HG02798 (cell line): ENCODE measurements at regions not wholly inside any gene's neighbourhood (a gene's known extent, or its start where the extent isn't known, plus 50 kb on each side); places are given as distances from the start of the nearest gene placed in this dataset.
"Not testable (repeated sequence)": the region's sequence is repeated elsewhere in the genome, so short reads cannot be mapped to it uniquely, and the experiment has no call there.

Source experiments
- ATAC-seq: cut with Tn5 transposase; IDR thresholded peaks from one replicate; pipeline ENCODE4 v1.9.1; 2021; ENCODE audit warnings: mild to moderate bottlenecking; ENCODE audit not compliant: unreplicated experiment, poor library complexity

DNA sequence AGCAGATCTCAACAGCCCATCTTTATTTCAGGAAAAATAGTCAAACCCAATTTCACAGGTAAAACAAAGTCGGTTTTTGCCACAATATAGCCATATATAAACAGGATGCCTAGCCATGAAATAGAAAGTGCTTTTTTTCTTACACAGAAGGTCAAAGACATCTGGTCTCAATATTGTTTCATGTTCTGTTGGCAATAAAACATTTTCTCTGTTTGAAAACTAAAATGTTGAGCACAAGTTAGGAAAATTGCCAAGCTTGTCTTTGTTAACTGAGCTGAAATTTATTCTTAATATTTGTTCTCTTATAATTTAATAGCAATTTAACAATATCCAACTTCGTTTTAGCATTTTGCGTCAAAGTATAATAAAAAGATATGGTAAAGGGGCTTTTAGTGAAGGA is 673.4 kb downstream of the DTWD2 start:
- ATAC-seq, result no peak

DNA sequence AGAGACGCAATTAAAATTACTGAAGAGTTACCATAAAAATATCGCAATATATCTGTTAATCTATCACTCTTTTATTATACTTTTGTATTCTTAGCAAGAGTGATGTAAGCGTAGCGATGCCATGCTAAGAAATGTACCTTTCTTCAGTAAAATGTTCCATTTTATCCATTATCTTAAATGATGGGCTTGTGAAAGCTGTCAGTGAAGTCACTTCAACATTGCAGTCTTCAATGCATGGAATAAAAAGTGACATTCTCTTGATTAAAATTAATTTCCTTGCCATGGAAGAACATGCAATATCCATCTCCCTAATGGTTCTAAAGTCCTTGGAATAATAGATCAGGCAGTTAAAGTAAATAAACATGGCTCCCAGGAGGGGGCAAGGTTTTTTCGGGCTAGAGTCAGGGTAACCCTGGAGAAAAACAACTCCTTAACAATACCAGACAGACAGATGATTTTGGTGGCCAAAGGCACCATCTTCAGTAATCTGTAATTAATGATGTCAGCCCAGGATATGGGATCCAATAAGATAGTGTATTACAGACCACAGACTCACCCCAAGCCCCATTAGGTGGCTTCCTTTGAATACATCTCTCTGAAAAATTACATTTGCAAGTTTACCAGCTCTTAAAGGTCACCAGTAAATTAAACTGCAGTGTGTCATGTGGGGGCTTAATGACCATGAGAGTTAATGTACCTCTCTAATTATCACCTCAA is 677.1 kb downstream of the DTWD2 start:
- no peak for ATAC-seq

- no peak for ATAC-seq
These were observed 677.9 kb downstream of the DTWD2 start for GRCh38 chr5:118310401-118310800.

DNA sequence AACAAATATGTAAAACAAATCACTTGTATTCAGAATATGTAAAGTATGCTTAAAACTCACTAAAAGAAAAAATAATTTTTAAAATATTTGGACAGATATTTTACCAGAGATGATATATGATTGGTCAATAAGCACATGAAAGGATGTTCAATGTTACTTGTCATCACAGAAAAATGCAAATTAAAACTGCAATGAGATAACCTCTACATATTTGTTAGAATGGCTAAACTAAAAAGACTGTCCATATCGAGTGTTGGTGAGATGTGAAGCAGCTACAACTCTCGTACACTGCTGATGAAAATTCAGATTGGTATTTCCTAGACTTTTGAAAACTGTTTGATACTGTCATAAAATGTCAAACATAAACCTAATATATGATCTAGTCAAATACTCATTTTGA is 685.1 kb downstream of the DTWD2 start:
- ATAC-seq, result no peak

- ATAC-seq, result no peak
These were observed 685.6 kb downstream of the DTWD2 start for GRCh38 chr5:118302786-118303185.

DNA sequence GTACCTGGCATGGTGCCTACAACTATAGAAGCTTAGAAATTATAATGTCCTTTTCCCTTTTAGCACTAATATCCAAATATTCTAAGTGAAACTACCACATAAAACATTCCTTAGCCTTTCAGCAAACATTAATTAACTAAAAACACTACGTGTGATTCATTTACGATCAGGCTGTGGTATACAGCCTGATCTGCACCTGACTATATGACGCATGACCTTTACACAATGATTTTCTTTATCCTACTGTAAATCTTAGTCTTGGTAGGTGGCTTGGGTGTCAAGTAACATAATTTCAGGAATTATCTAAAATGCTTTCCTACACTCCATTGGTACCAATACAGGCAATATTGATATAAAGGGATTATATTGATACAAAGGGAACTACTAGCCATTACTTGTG is 686.7 kb downstream of the DTWD2 start:
- no peak for ATAC-seq

GRCh38 chr5:118295045-118295444 is 693.3 kb downstream of the DTWD2 start:
- no peak for ATAC-seq

DNA sequence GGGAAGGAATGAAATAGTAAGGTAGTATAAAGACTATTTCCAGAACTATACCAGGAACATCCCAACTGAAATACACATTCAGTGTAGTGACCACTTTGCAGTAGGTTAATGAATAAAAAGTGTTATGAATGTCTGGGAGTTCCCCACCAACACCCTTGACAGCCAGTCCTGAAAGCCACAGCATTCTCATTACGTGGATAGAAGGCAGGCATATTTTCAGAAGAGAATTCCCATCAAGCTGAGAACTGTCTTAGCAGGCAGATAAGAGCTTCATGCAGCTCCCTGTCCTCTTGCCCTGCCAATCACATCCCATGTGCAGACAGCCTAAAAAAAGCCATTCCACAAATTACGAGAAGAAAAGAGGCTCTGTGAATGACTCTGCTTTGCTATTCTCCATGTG is 695.0 kb downstream of the DTWD2 start:
- ATAC-seq, result peak; percentile 46

DNA sequence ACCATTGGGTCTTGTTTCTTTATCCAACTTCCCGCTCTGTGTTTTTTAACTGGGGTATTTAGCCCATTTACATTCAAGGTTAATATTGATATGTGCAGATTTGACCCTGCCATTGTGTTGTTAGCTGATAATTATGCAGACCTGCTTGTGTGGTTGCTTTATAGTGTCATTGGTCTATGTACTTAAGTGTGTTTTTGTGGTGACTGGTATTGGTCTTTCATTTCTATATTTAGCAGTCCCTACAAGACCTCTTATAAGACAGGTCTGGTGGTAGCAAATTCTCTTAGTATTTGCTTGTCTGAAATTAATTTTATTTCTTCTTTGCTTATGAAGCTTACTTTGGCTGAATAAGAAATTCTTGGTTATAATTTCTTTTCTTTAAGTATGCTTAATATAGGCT is 698.1 kb downstream of the DTWD2 start:
- ATAC-seq, result no peak

DNA sequence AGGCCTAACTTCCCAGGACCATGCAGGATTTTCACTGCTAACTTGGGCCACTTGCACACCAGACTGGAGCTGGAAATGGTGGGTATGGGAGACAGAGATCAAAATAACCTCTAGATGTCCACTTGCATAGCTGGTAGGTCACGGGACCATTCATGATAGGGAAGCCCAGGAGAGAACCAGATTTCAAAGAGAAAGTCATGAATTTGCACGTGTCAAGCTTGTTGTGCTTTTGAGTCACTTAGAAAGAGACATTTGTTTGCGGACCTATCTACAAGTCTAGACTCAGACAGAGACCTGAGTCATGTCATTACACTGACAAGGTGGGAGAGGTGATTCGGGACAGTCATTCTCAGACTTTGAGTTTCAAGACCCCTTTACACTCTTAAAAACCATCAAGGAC is 704.1 kb downstream of the DTWD2 start:
- not testable (repeated sequence) for ATAC-seq

GRCh38 chr5:118282480-118283038 is 705.8 kb downstream of the DTWD2 start:
- not testable (repeated sequence) for ATAC-seq

DNA sequence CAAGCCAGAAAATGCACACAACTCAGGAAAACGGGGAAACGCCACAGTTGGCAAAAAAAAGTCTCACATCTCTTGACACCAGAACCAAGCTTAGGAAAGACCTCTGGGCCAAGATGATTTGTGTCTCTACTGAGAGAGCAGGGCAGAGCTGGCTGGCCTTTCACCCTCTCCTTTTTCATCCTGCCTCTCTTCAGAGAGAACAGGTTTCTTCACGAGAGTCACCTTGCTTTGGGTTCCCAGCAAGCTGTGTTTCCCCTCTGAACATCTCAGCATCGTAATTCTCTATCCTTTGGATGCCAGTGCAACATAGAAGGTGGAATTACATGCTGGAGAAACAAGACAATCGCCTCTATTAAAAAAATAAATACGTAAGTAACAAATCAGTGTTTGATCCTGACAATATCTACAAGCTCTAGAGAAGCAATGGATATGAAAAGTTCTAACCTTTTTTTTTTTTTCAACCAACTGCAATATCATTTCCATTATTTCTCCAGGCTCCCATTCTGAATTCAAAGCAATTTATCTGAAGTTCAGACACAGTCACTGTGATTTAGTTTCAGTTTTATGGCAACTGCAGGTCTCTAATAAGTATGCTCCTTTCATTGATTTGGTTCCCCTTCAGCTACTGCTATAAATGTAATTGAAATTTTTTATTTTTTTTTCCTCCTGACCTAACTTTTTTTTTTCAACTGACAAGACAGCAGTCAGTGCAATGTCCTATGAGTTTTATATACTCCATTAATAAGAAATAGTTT is 708.6 kb downstream of the DTWD2 start:
- ATAC-seq, result no peak

DNA sequence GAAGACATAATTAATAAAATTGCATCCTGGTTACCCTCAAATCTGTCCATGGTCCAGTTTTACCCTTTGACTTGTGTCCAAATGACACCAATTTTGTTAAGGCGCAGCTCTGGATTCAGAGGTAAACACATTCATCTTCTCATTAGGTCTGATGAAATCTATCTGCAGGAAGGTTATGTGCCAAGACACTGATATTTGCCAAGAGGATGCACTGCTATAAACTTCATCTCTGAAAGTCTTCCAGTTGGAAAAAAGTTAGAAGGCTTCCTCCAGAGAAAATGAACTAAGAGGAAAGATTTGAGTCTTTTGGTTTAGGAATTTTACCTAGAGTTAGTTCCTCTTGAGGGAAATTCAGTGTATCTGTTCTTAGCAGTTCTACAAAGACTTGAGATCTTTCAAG is 717.8 kb downstream of the DTWD2 start:
- ATAC-seq, result no peak

GRCh38 chr5:118258223-118258622 is 730.1 kb downstream of the DTWD2 start:
- ATAC-seq, result no peak

DNA sequence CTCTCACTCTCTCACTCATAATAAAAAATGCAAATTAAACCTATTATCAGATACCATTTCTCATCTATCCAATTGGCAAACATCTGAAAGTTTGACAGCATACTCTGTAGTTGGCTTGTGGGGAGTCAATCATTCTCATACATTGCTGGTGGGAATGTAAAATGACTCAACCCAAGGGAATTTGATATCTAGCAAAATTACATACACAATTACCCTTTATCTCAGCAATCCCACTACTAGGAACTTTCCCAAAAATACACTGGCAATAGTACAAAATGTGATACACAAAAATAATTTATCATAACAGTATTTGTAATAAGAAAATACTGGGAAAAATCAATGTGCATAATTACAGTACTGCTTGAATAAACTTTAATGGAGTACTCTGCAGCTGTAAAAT is 731.3 kb downstream of the DTWD2 start:
- no peak for ATAC-seq

GRCh38 chr5:118253225-118254061 is 734.9 kb downstream of the DTWD2 start:
- ATAC-seq, result no peak

- no peak for ATAC-seq
These were observed 739.0 kb downstream of the DTWD2 start for GRCh38 chr5:118249386-118249785.

DNA sequence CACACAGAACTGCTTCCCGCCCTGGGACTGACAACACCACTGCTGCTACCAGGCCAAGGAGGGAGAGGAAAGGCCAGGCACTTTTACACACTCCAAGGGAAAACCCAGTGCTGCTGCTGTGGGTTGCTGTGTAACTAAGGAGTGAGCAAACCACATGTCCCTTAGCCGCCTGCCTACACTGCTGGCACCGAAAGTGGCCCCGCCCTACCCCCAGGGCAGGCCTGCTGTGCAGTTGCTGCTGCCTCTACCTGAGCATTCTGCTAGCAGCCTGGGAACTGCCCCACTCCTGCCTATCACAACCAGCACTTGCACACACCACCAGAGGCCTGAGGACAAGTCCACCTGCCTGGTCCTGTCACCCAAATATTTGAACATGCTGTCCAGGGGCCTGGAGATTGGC is 740.9 kb downstream of the DTWD2 start:
- ATAC-seq, result no peak

- no peak for ATAC-seq
These were observed 744.7 kb downstream of the DTWD2 start for GRCh38 chr5:118243613-118244012.

DNA sequence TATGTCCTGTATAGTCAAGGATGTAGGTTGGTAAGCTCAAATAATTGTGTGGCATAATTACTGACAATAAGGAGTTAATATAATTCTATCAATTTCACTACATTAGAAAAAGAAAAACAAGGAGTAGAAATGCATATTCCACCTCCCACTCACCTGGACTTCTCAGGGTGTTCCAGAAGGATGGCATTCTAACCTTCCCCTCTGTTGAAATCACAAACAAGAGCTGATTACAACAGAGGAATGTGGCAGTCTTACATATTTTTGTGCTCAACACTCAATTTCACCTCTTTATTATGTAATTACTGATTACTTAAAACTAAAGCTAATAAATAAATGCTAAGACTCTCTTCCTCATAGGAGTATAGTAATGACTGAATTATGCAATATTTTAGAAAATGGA is 745.3 kb downstream of the DTWD2 start:
- no peak for ATAC-seq
